ENCODE measurements at regions not wholly inside any gene's neighbourhood (a gene's known extent, or its start where the extent isn't known, plus 50 kb on each side); places are given as distances from the start of the nearest gene placed in this dataset.

- no peak overlapping the region for H3K9ac ChIP-seq (ENCODE audit: low read depth in 1 of 2, low read length in 2 of 2)
- no peaks in the 10 kb centered on the region for H3K27me3 ChIP-seq (ENCODE audit: control insufficient read depth in 4 of 4, insufficient read depth in 4 of 4, low read length in 3 of 4)
- peaks cover 0 to 3% (median under 1%) of the 10 kb centered on the region in 4 donors for H3K9me3 ChIP-seq (ENCODE audit: control insufficient read depth in 4 of 4, low read length in 3 of 4)
- H3K4me3 ChIP-seq (ENCODE audit: low read depth in 1 of 3, low read length in 3 of 3), result no peak overlapping the region
- no peaks in the 10 kb centered on the region for H3K36me3 ChIP-seq (ENCODE audit: control insufficient read depth in 4 of 4, insufficient read depth in 3 of 4, low read depth in 1 of 4, low read length in 3 of 4)
- no peak overlapping the region for H3K27ac ChIP-seq (ENCODE audit: low read depth in 1 of 2, low read length in 2 of 2)
- H3K4me1 ChIP-seq (ENCODE audit: control insufficient read depth in 4 of 4, insufficient read depth in 4 of 4, low read length in 3 of 4), result no peaks in the 10 kb centered on the region
- no peak for DNase-seq (ENCODE audit: low spot score)
- no peak for TF ChIP-seq FOXA1 (IDR thresholded peaks at IDR 0.05)
- no peak for TF ChIP-seq REST (IDR thresholded peaks at IDR 0.05)
- TF ChIP-seq ZBTB33 (IDR thresholded peaks at IDR 0.05), result no peak
- no peak for TF ChIP-seq FOXA2 (IDR thresholded peaks at IDR 0.05)
- no peak for TF ChIP-seq YY1 (IDR thresholded peaks at IDR 0.05)
- TF ChIP-seq HNF4A (conservative IDR thresholded peaks at IDR 0.05), result no peak
Observed at GRCh38 chr5:97266076-97266475, 83.0 kb upstream of the RIOK2 start.

- H3K4me1 ChIP-seq (ENCODE audit: control insufficient read depth in 4 of 4, insufficient read depth in 4 of 4, low read length in 3 of 4), result no peaks in the 10 kb centered on the region
- H3K27ac ChIP-seq (ENCODE audit: low read depth in 1 of 2, low read length in 2 of 2), result no peak overlapping the region
- H3K9me3 ChIP-seq (ENCODE audit: control insufficient read depth in 4 of 4, low read length in 3 of 4), result peaks cover 0 to 3% (median under 1%) of the 10 kb centered on the region in 4 donors
- no peaks in the 10 kb centered on the region for H3K27me3 ChIP-seq (ENCODE audit: control insufficient read depth in 4 of 4, insufficient read depth in 4 of 4, low read length in 3 of 4)
- no peak for TF ChIP-seq FOXA2 (IDR thresholded peaks at IDR 0.05)
- no peak for TF ChIP-seq ZBTB33 (IDR thresholded peaks at IDR 0.05)
- no peak for TF ChIP-seq GABPA (IDR thresholded peaks at IDR 0.05 in 1 of 2, conservative IDR thresholded peaks at IDR 0.05 in 1 of 2)
- TF ChIP-seq CTCF (IDR thresholded peaks at IDR 0.05; ENCODE audit: low read depth, low read length, missing input control), result no peak
- TF ChIP-seq ATF3 (IDR thresholded peaks at IDR 0.05), result no peak
- H3K36me3 ChIP-seq (ENCODE audit: control insufficient read depth in 4 of 4, insufficient read depth in 3 of 4, low read depth in 1 of 4, low read length in 3 of 4), result no peaks in the 10 kb centered on the region
- no peak overlapping the region for H3K4me3 ChIP-seq (ENCODE audit: low read depth in 1 of 3, low read length in 3 of 3)
- WGBS, result 81% methylated on average over 5 of the region's 5 CpGs
- DNase-seq (ENCODE audit: low spot score), result no peak
- no peak overlapping the region for H3K9ac ChIP-seq (ENCODE audit: low read depth in 1 of 2, low read length in 2 of 2)
Observed at GRCh38 chr5:97266576-97266975, 83.5 kb upstream of the RIOK2 start.

Measured in liver (tissue), 8 donors.